ENCODE measurements at regions not wholly inside any gene's neighbourhood (a gene's known extent, or its start where the extent isn't known, plus 50 kb on each side); places are given as distances from the start of the nearest gene placed in this dataset.

GRCh38 chr3:168511428-168512014 lies 415.8 kb upstream of the GOLIM4 start:
- in situ Hi-C loops (cut with MboI; ENCODE audit: low pct_unique_long_range_greater_than_20kb, low sequenced_read_pairs): no loop called here
- DNase-seq: peak; percentile 13

- no peak for DNase-seq
- in situ Hi-C loops (cut with MboI; ENCODE audit: low pct_unique_long_range_greater_than_20kb, low sequenced_read_pairs): no loop called here
These were observed 410.9 kb upstream of the GOLIM4 start for GRCh38 chr3:168506589-168506988.

- in situ Hi-C loops (cut with MboI; ENCODE audit: low pct_unique_long_range_greater_than_20kb, low sequenced_read_pairs): no loop called here
These were observed 405.8 kb upstream of the GOLIM4 start for GRCh38 chr3:168501570-168501969.

GRCh38 chr3:168498194-168498593 lies 402.5 kb upstream of the GOLIM4 start:
- DNase-seq: no peak
- in situ Hi-C loops (cut with MboI; ENCODE audit: low pct_unique_long_range_greater_than_20kb, low sequenced_read_pairs): no loop called here

More at GRCh38 chr3:168501570-168501969, 405.8 kb upstream of the GOLIM4 start:
- DNase-seq: no peak

- in situ Hi-C loops (cut with MboI; ENCODE audit: low pct_unique_long_range_greater_than_20kb, low sequenced_read_pairs): no loop called here
- no peak for DNase-seq
These were observed 402.0 kb upstream of the GOLIM4 start for GRCh38 chr3:168497741-168498140.

- no peak for DNase-seq
- in situ Hi-C loops (cut with MboI; ENCODE audit: low pct_unique_long_range_greater_than_20kb, low sequenced_read_pairs): no loop called here
These were observed 401.5 kb upstream of the GOLIM4 start for GRCh38 chr3:168497183-168497582.

GRCh38 chr3:168495932-168496331 lies 400.2 kb upstream of the GOLIM4 start:
- in situ Hi-C loops (cut with MboI; ENCODE audit: low pct_unique_long_range_greater_than_20kb, low sequenced_read_pairs): no loop called here
- DNase-seq: no peak

- in situ Hi-C loops (cut with MboI; ENCODE audit: low pct_unique_long_range_greater_than_20kb, low sequenced_read_pairs): no loop called here
These were observed 399.5 kb upstream of the GOLIM4 start for GRCh38 chr3:168495270-168495669.

GRCh38 chr3:168493412-168494205 lies 397.9 kb upstream of the GOLIM4 start:
- no peak for DNase-seq
- in situ Hi-C loops (cut with MboI; ENCODE audit: low pct_unique_long_range_greater_than_20kb, low sequenced_read_pairs): no loop called here

More at GRCh38 chr3:168495270-168495669, 399.5 kb upstream of the GOLIM4 start:
- no peak for DNase-seq

- no peak for DNase-seq
- in situ Hi-C loops (cut with MboI; ENCODE audit: low pct_unique_long_range_greater_than_20kb, low sequenced_read_pairs): no loop called here
These were observed 395.3 kb upstream of the GOLIM4 start for GRCh38 chr3:168490981-168491380.

GRCh38 chr3:168489301-168489700 lies 393.6 kb upstream of the GOLIM4 start:
- DNase-seq: no peak
- in situ Hi-C loops (cut with MboI; ENCODE audit: low pct_unique_long_range_greater_than_20kb, low sequenced_read_pairs): no loop called here

GRCh38 chr3:168485936-168486335 lies 390.2 kb upstream of the GOLIM4 start:
- DNase-seq: no peak
- in situ Hi-C loops (cut with MboI; ENCODE audit: low pct_unique_long_range_greater_than_20kb, low sequenced_read_pairs): no loop called here

GRCh38 chr3:168476360-168476980 lies 380.7 kb upstream of the GOLIM4 start:
- in situ Hi-C loops (cut with MboI; ENCODE audit: low pct_unique_long_range_greater_than_20kb, low sequenced_read_pairs): no loop called here
- no peak for DNase-seq

GRCh38 chr3:168475704-168476103 lies 380.0 kb upstream of the GOLIM4 start:
- DNase-seq: no peak
- in situ Hi-C loops (cut with MboI; ENCODE audit: low pct_unique_long_range_greater_than_20kb, low sequenced_read_pairs): no loop called here

GRCh38 chr3:168473334-168473890 lies 377.7 kb upstream of the GOLIM4 start:
- DNase-seq: no peak
- in situ Hi-C loops (cut with MboI; ENCODE audit: low pct_unique_long_range_greater_than_20kb, low sequenced_read_pairs): no loop called here

- in situ Hi-C loops (cut with MboI; ENCODE audit: low pct_unique_long_range_greater_than_20kb, low sequenced_read_pairs): no loop called here
- DNase-seq: no peak
These were observed 377.1 kb upstream of the GOLIM4 start for GRCh38 chr3:168472783-168473182.

GRCh38 chr3:168470380-168470779 lies 374.7 kb upstream of the GOLIM4 start:
- DNase-seq: no peak
- in situ Hi-C loops (cut with MboI; ENCODE audit: low pct_unique_long_range_greater_than_20kb, low sequenced_read_pairs): no loop called here

GRCh38 chr3:168469436-168469835 lies 373.7 kb upstream of the GOLIM4 start:
- in situ Hi-C loops (cut with MboI; ENCODE audit: low pct_unique_long_range_greater_than_20kb, low sequenced_read_pairs): no loop called here

GRCh38 chr3:168467115-168467714 lies 371.5 kb upstream of the GOLIM4 start:
- DNase-seq: peak; percentile 4
- in situ Hi-C loops (cut with MboI; ENCODE audit: low pct_unique_long_range_greater_than_20kb, low sequenced_read_pairs): no loop called here

More at GRCh38 chr3:168469436-168469835, 373.7 kb upstream of the GOLIM4 start:
- DNase-seq: no peak

- in situ Hi-C loops (cut with MboI; ENCODE audit: low pct_unique_long_range_greater_than_20kb, low sequenced_read_pairs): no loop called here
- DNase-seq: no peak
These were observed 366.1 kb upstream of the GOLIM4 start for GRCh38 chr3:168461793-168462192.
